NCI-H2107 treated with DMSO at 0.1 percent for 48 hours (cell line): ENCODE measurements at regions not wholly inside any gene's neighbourhood (a gene's known extent, or its start where the extent isn't known, plus 50 kb on each side); places are given as distances from the start of the nearest gene placed in this dataset.
"Not testable (repeated sequence)": the region's sequence is repeated elsewhere in the genome, so short reads cannot be mapped to it uniquely, and the experiment has no call there.

Source experiments
- DNase-seq: peaks from one replicate; lab custom pipeline; 2025; ENCODE audit not compliant: unreplicated experiment; lab: John Stamatoyannopoulos, UW

DNA sequence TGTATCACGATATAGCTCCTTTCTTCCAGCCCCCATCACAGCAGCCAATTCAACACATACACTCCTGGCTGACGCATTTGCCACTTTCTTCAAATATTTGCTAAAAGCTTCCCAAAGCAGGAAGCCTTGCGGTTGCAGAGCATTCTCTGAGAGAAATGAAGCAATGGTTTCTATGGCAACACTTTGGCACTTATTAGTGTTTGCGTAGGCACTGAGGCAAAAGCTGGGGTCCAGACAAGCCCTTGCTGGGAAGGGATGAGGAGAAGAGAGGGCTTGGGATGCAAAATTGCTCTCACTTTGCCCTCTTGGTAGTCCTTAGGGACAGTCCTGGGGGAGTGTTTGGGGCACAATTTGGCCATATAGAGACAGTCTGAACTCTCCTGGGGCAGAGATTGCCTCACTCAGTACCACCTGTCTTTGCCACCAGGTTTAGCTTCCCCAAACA, 55.0 kb upstream of the PAK3 start:
- DNase-seq = no peak

DNA sequence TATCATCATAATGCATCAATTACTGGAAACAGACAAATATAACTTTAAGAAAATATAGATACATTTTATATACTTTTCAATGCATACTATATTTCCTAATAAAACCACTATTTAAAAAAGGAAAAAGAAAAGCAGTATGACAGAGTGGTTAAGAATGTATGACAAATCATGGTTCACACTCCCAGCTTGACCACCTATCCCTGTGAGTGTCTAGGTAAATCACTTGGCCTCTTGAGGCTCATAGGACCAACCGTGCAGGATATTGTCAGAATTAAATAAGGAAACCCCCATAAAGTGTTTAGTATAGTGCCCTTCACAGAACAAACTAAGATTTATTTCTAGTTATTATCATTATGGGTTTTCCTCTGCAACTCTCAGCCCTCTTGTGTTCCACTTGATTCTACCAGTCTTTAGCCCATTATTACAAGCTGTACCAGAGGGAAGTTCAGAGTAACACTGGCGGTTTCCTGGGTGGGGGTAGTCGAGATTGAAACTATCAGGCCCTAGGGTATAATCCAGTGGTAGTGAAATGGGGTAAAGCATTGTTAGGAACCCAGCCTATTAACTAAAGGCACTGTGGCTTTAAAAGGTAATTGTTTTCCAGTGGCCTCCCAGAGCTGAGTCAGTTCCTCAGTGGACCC, 55.5 kb upstream of the PAK3 start:
- DNase-seq = no peak

DNA sequence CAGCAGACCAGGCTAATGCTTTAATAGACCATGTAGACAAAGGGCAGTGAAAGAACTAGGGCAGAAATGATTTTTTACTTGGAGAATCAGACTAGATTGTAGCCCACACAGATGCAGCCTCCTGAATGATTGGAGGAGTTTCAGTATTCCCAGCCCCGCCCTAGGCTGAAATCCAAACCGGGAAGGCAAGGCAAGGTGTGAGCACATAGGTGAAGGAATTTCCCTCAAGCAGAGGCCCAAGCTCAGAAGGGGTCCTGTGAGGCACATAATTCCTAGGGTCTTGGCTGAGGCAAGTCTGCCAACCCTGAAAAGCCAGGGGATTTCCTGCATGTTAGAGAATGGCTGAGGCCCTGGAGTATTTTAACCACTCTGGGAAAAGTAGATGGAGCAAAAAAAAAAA, 56.4 kb upstream of the PAK3 start:
- DNase-seq = no peak

DNA sequence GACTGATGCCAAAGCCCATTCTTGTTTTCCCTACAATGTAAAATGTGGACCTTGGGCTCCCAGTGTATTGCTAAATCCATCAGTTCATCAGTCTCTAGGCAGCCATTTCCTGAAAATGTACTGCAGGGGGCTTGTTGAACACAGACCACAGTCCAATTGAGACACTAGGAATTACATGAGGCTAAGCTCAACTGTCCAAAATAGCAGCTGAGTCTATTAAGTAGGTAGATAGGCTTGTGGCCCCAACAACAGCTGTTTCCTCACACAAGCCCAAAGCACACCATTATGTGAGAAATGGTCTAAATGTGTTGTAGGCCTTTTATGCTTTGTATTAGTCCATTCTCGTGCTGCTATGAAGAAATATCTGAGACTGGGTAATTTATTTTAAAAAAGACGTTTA, 60.0 kb upstream of the PAK3 start:
- DNase-seq = no peak

DNA sequence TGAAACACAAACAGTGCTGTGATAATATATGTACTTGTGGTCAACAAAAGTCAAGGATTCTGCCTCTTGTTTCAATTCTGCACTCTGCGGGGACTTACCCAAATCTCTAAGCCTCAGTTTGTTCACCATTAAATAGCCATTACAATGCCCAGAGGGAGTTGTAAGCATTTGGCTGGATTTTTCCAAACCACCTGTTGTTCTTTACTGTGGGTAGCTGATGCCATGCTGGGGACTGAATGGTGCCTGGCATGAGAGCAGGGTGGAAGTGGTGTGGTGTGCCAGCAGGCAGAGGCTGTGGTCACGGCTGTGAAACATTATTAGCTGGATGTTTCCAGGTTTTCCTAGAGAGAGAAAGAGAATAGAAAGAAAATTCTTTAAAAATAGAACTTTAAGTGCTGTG, 60.7 kb upstream of the PAK3 start:
- DNase-seq = peak; percentile 6

DNA sequence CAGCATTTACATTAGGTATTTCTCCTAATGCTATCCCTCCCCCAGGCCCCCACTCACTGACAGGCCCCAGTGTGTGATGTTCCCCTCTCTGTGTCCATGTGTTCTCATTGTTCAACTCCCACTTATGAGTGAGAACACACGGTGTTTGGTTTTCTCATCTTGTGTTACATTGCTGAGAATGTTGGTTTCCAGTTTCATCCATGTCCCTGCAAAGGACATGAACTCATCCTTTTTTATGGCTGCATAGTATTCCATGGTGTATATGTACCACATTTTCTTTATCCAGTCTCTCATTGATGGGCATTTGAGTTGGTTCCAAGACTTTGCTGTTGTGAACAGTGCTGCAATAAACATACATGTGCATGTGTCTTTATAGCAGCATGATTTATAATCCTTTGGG, 73.0 kb upstream of the PAK3 start:
- DNase-seq = not testable (repeated sequence)

DNA sequence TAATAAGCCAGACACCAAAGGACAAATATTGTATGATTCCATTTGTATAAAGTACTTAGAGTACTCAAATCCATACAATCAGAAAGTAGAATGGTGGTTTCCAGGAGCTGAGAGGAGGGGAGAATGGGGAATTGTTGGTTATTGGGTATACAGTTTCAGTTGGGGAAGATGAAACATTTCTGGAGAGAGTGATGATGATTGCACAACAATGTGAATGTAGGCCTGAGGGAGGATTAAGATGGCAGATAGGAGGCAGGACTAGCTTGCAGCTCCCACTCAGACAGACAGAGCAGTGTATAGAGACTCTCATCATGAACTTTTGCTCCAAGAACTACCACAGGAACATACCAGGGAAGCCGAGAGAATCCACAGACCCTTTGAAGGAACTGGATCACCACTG, 75.7 kb upstream of the PAK3 start:
- DNase-seq = no peak

DNA sequence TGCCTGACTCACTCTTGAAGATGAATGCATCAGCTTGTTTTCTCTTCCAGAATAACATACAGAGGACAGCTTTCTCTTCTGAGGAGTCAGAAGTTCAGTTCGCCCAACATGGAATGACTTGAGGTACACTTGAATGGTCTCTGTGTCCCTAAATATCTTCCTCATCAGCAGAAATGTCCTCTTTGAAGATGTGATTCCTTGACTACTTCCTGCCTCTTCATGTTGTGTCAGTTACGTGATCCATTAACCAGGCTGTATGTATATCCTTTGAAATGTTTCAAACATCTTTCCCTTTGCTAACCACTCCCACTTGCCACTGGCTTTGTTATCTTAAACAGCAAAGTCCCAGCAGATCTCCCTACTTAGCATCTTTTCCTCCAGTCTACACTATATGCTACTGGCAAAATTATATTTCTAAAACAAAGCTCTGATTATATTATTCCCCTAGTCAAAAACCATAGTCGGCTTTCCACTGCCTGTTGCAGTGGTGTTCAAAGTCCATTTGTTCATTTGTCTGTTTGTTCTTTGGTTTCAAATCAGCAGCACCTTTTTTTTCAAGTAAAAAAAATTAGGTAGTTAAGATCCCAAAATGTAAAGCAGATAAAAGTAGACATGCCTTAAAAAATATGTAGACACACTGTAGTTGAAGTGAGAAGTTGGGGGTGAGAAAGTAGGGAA, 82.1 kb upstream of the PAK3 start:
- no peak for DNase-seq

DNA sequence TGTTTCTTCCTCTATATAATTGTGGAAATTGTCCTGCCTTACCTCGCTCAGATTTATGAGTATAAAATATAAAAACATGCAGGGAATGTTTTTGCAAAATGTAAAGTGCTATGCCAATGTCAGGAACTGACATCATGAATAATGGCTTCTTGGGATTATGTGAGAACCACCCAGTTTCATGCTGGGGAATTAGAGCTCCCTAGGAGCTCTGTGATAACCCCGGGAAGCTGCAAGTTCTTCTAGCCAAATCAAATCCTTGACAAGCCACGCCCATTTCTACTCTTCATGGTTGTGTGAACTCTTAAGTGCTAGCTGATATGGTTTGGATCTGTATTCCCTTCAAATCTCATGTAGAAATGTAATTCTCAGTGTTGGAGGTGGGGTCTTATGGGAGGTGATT, 85.9 kb upstream of the PAK3 start:
- DNase-seq = no peak

DNA sequence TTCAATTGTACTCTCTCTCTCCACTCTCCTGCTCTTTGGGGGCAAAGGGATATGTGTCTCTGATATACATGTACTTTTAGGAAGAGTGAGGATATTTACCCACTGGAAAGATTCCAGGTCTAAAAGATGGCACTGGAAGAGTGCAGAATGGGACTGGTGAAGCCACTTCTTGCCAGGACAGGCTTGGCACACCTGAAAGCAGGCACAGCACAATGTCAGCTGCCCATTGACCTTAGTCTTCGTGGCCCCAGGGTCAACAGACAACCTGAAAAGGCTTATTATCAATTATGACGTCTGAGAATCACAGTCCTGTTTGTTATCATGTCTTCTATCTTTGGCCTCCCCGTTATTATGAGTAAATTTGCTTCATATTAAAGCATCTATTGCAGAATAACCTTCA, 86.7 kb upstream of the PAK3 start:
- DNase-seq = no peak

DNA sequence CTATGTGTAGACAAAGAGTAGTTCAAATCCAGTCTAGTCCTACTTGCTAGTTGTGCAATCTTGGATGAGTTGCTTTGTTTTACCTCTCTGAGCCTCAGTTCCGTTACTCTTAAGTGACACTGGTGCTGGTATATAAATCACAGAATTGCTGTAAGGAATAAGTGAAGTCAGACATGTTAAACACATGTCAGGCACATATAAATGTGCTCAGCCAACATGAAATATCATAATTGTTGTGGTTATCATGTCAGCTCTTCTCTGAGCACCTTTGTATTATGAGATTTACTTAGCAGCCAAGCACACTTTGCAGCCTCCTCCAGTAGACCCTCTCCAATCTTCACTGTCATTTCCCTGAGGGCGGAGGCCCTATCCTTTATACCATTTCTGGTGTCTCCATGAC, 87.9 kb upstream of the PAK3 start:
- no peak for DNase-seq

DNA sequence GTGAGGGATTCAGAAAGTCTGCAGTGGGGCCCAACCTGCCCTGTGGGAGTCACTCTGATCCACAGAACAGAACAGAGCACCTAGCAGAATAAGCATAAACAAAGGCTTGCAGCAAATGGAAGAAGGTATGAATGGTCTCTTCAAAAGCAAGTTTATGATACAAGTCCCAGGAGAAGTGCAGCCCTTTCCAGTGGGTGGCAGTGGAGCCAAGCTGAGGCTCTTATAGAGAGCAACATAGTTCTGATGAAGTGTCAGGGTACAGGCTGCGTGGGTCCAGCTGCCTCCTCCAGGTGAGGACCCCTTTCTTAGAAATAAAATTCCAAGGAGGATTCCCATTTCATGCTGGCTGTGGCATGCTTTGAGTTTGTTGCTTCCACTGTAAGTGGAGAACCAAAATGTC, 88.8 kb upstream of the PAK3 start:
- DNase-seq = no peak

DNA sequence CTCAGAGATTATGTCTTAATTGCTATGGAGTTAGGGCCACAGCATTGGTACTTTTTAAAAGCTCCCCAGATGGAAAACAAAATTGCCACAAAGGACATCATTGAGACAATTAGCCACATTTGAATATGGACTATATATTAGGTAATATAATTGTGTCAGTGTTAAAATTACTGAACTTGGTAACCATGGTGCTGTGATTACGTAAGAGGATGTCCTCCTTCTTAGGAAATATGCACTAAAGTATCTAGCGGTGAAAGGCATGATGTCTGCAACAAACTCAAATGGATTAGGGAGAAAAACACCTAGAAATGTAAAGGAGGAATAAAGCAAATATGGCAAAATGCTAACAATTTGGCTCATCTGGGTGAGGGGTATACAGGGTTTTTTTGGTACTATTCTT, 89.9 kb upstream of the PAK3 start:
- DNase-seq = no peak

DNA sequence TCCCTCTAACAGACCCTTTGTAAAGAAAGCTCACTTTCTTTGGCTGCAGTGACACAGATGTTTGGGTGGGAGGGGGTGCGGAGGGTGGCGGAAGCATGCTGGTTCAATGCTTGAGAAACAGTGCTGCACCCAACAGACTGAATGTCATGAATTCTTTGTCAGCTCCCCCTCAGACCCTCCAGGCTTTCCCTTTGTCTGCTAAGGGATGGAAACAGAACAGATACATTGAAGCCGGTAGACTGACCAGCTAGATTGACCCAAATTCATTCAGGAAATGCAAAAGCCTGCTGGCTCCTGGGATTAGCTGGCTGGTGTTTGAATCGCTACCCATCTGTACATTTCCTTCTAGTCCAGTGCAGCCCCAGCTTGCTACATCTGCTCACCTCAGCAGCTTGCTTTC, 90.8 kb upstream of the PAK3 start:
- no peak for DNase-seq

DNA sequence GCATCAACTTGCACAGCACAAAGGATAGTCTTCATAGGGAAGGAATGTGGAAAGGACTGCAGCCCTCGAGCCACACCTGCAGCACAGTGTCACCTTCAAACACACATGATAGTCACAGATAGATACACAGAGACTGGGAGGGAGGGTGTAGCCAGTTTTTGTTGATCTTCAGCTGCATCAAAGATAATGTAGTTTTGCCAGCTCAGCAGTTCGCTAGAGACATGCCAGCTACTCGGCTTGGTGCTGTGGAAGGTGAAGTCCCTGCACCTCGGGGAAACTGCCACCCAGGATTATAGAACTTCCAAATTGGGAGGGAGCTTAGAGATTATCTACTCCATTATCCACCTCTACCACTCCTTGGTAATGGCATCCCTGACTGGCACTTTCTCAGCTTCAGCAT, 92.9 kb upstream of the PAK3 start:
- DNase-seq = no peak

DNA sequence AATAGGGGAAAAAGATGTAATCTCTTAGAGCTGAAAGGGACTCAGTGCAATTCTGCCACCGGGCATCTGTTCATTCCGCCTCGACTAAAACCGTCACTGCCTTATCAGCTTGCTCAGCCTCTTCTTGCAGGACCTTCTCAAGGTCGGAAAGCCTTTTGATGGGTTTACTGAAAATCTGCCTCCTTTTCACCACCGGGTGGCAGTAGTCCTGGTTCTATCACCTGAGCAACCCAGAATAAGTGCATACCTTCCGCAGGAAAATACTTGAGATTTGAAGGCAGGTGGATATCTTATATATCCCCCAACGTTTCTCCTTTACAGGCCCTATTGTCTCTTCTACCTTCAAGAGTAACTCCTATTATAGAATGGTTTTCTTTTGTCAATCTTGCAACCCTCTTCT, 103.4 kb upstream of the PAK3 start:
- DNase-seq = peak; percentile 5

DNA sequence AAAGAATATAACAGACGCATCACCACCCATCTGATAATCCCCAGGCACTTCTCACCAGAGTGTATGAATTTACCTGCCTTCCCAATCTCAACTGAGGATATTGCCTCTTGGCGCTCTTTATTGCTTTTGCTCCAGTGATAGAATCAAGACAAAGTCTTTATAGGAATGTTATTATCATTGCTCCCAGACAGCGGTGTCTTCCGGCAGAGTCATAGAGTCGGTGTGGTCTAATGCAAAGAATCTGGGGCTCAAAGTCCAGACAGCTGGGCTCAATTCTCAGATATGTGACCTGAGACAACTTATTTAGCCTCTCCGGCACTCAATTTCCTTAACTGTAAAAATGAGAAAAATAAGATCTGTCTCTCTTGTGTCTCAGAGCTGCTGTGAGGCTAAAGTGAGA, 106.1 kb upstream of the PAK3 start:
- no peak for DNase-seq

DNA sequence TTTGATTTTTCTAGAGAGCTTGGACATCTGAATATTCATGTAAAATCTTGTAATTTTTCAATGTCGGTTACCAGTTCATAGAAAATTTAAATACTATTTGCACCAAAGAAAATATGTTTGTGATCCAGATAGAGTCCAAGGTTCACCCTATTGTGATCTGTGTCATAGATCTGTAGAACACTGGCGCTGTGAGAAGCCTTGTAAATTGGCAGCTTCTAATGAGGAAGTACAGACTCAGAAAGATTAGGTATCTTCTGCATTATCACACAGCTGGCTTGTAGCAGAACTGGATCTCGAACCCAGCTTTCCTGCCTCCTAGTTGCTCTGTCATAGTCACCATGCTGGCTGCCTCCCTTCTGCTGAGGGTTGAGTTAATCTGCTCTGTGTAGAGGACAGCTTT, 106.5 kb upstream of the PAK3 start:
- no peak for DNase-seq

DNA sequence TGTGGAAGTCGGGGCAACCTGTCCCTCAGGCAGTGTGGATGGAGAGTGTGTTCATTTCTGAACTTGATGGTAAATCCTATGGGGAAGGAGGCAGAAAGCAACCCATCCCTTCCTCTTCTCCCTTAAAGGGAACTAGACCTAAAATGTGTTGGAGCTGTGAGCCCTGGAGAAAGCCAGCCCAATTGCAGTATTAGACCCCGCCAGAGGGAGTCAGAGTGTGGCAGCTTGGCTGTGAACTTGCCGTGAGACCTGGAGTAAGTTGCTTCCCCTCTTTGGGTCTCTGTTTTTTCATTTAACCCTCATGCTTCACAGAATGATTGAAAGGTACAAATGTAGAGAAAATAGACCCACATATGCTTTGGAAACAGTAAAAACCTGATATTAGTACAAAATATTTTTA, 108.7 kb upstream of the PAK3 start:
- DNase-seq = no peak

DNA sequence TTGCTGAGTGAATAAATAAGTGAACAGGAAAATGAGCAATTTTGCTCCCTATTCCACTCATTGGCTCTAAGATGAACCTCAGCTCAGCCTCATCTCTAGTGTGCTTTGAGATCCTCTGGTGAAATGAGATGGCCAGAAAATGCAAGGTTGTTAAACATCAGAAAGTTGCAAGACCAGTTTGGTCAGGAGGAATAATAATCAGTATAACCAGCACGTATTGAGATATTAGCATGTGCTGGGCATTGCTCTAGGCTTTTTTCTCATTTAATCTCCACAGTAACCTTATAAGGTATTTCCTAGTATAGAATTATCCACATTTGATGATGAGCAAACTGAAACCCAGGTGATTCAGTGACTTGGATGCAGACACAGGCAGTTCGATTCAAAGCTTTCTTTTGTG, 110.5 kb upstream of the PAK3 start:
- no peak for DNase-seq

DNA sequence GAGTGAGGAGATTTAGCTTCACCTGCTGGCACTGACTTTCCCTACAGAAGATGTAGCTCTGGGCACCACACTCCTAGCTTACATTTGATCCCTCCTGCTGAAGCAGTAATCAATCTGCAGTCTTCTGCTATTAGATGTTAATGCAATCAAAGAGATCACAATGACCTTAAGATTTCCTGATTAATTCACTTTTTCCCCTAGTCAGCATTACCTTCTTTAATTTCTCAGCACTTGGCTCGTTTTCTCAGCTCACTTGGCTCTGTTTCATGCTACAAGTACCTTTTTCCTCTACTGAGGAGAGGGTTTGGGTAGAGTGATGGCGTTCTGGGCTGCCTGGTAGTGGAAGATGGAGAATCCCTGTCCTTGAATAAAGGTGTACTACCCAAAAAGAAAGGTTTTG, 113.0 kb upstream of the PAK3 start:
- no peak for DNase-seq

DNA sequence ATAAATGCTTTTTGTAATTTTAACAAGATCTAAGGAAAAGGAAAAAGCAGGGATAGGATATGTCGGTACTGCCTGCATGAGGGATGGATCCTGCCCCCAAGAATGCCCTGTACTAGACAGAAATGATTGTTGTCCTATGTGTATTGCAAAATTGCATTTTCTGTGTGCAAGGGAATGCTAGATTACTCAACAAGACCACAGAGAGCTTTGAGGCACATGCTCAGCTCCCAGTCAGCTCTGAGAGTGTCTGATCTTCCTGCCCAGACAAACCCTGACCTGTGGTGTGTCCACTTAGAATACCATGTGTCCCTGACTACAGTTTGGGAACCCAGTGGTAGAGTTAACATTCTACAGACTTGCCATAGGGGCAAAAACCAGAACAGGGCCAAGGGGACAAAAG, 129.2 kb upstream of the PAK3 start:
- no peak for DNase-seq

DNA sequence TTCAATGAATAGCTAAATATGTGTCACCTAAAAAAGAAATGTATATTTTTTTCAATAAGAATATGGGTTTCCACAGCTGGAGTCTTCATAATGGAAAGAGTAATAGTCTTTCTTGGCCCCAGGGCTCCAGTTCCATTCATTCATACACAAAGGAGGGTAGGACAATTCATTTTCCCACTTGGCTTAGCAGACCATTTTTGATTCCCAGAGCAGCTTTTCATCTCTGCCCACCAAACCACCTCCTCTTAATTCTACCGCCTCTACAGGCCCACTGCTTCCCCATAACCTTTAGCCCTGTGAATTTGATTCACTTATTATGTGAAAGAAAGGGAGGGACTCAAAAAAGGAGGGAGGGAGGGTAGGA, 129.9 kb upstream of the PAK3 start:
- DNase-seq = no peak
